ENCODE measurements at regions not wholly inside any gene's neighbourhood (a gene's known extent, or its start where the extent isn't known, plus 50 kb on each side); places are given as distances from the start of the nearest gene placed in this dataset.

DNA sequence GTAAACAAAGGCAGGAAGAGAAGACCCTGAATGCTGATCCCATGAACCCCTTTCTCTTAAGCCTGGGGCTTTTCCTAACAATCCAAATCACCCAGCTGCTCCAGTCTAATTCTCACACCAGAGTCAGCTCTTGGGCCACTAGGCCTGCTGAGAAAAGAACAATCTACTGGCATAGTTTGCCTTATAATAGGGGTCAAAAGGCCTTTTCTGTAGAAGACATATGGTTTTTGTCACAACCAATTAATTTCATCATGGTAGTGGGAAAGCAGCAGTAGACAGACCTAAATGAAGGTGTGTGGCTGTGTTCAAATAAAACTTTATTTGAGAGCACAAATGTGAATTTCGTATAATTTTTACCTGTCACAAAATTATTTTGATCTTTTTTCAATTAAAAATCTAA, 994.7 kb upstream of the EPHA7 start:
- Histone ChIP-seq H3K4me3 (no peak overlapping the region), H3K27ac (no peak overlapping the region), H3K36me3 (no peaks in the 10 kb centered on the region), H3K4me1 (no peaks in the 10 kb centered on the region), H3K27me3 (no peaks in the 10 kb centered on the region), H3K9me3 (no peaks in the 10 kb centered on the region)
- no peak for DNase-seq (ENCODE audit: low spot score in 2 of 2)
- no peak for TF ChIP-seq CTCF (IDR thresholded peaks at IDR 0.05)
- intact Hi-C loops (cut with DNase I): no loop called here

GRCh38 chr6:94401311-94401710, 982.0 kb upstream of the EPHA7 start:
- DNase-seq (ENCODE audit: low spot score in 2 of 2): no peak
- H3K9me3 ChIP-seq: no peaks in the 10 kb centered on the region
- no peak for TF ChIP-seq CTCF (IDR thresholded peaks at IDR 0.05)
- no peaks in the 10 kb centered on the region for H3K4me1 ChIP-seq
- no peaks in the 10 kb centered on the region for H3K36me3 ChIP-seq
- H3K27me3 ChIP-seq: no peaks in the 10 kb centered on the region
- H3K4me3 ChIP-seq: no peak overlapping the region
- intact Hi-C loops (cut with DNase I): no loop called here
- no peak overlapping the region for H3K27ac ChIP-seq

DNA sequence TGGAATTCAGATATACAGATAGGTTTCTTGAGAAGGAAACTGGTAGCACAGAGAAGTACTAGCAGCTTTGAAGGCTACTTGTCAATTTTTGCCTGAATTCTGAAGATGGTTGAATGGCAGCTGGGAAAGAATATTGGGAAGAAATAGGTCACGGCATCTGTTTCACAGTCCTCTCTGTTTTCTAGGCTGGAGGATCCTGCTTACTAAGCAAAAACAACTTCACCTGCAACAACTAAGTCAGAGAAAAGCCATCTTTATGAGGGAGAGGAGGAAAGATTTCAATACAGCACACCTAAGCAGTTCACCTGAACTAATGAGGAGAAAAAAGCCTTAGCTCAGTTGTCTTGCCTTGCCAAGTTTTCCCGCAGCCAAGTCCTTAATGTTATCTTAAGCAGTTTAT, 975.5 kb upstream of the EPHA7 start:
- no peak for TF ChIP-seq CTCF (IDR thresholded peaks at IDR 0.05)
- intact Hi-C loops (cut with DNase I): no loop called here
- Histone ChIP-seq H3K36me3 (no peaks in the 10 kb centered on the region), H3K27ac (no peak overlapping the region), H3K9me3 (no peaks in the 10 kb centered on the region), H3K4me3 (no peak overlapping the region), H3K4me1 (no peaks in the 10 kb centered on the region), H3K27me3 (no peaks in the 10 kb centered on the region)
- no peak for DNase-seq (ENCODE audit: low spot score in 2 of 2)

GRCh38 chr6:94389218-94389617, 969.9 kb upstream of the EPHA7 start:
- H3K4me1 ChIP-seq: no peaks in the 10 kb centered on the region
- no peak for TF ChIP-seq CTCF (IDR thresholded peaks at IDR 0.05)
- intact Hi-C loops (cut with DNase I): no loop called here
- H3K27me3 ChIP-seq: no peaks in the 10 kb centered on the region
- H3K9me3 ChIP-seq: no peaks in the 10 kb centered on the region
- H3K27ac ChIP-seq: no peak overlapping the region
- no peaks in the 10 kb centered on the region for H3K36me3 ChIP-seq
- no peak for DNase-seq (ENCODE audit: low spot score in 2 of 2)
- no peak overlapping the region for H3K4me3 ChIP-seq

- no peak for DNase-seq (ENCODE audit: low spot score in 2 of 2)
- Histone ChIP-seq H3K27ac (no peak overlapping the region), H3K36me3 (no peaks in the 10 kb centered on the region), H3K4me1 (no peaks in the 10 kb centered on the region), H3K4me3 (no peak overlapping the region), H3K27me3 (no peaks in the 10 kb centered on the region), H3K9me3 (no peaks in the 10 kb centered on the region)
- intact Hi-C loops (cut with DNase I): no loop called here
- TF ChIP-seq CTCF (IDR thresholded peaks at IDR 0.05): no peak
Measured at GRCh38 chr6:94377835-94378234, 958.5 kb upstream of the EPHA7 start.

DNA sequence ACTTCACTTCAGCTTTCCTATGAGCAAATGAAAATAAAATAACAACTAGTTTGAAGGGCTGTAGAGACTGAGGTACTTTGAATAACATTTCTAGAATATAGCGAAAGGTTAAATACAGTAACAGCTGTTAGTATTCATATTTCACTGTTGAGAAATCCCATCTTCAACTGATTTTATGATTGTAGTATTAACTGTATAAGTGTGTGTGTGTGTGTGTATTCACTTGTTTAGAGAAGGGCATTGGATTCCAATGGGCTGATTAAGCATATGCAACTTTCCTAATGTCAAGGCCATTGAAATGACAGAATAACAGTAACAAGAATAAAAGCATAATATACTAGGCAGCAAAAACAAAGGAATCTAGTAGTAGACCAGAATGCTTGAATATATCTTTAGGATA, 957.5 kb upstream of the EPHA7 start:
- Histone ChIP-seq H3K27ac (no peak overlapping the region), H3K36me3 (no peaks in the 10 kb centered on the region), H3K9me3 (no peaks in the 10 kb centered on the region), H3K27me3 (no peaks in the 10 kb centered on the region), H3K4me3 (no peak overlapping the region), H3K4me1 (no peaks in the 10 kb centered on the region)
- TF ChIP-seq CTCF (IDR thresholded peaks at IDR 0.05): no peak
- DNase-seq (ENCODE audit: low spot score in 2 of 2): no peak
- intact Hi-C loops (cut with DNase I): no loop called here

Data from ascending aorta (tissue), 2 donors.